GM21423 (cell line): ENCODE measurements at regions not wholly inside any gene's neighbourhood (a gene's known extent, or its start where the extent isn't known, plus 50 kb on each side); places are given as distances from the start of the nearest gene placed in this dataset.
"Not testable (repeated sequence)": the region's sequence is repeated elsewhere in the genome, so short reads cannot be mapped to it uniquely, and the experiment has no call there.

Experiments used
- ATAC-seq: cut with Tn5 transposase; IDR thresholded peaks from one replicate; pipeline ENCODE4 v1.9.1; 2021; ENCODE audit warnings: mild to moderate bottlenecking, moderate library complexity; ENCODE audit not compliant: unreplicated experiment

DNA sequence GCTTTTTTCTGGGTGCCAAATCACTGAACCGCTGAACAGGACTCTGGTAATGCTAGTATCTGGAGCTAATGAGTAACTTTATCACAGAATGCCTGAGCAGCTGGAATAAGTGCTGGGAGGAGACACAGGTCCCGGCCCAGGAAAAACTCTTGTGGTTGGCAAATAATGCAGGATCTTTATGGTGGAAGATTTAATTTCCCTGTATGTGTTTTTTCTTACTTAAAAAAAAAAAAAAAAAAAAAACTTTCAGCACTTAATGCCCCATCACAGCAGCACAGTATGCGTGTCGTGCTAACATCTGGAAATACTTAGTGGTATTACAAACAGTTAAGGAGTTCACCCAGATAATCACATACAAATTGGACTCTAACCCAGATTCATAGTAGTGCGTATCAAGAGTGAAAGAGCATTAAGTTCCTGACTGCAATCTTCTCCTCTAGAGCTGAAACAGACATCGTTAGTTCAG is 220.7 kb downstream of the TOMM20 start:
- ATAC-seq: no peak

DNA sequence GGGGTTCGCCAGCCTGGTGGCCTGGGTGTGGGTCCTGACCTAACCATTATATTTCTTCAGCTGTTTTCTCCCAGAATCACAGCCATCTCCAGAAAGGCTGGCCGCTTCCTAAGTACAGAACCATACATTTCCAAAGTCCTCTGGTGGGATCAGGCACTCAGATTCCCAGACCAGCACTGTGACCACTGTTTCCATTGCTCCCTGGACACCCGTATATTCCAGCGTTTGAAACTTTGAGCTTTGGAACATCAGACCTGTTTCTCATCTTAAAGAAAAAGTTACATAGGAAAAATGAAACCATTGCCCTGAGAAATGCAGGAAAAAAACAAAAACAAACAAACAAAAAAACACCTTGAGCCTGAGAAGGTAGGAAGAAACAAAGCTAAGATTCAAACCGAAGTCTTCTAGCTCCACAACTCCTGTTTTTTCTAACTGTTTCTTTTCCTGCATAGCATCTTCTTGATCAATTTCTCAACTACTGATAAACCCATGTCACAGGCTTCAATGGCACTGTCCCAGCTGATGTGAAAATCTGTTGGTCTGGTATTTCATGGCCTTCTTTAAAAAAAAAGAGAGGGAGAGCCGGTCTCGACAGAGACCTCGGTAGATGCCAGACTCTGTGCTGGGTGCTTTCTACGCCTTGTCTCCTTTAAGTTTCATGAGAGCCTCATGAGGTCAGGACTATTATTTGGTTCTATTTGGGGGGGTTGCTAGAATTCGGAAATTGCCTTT is 221.3 kb downstream of the TOMM20 start:
- ATAC-seq: no peak

DNA sequence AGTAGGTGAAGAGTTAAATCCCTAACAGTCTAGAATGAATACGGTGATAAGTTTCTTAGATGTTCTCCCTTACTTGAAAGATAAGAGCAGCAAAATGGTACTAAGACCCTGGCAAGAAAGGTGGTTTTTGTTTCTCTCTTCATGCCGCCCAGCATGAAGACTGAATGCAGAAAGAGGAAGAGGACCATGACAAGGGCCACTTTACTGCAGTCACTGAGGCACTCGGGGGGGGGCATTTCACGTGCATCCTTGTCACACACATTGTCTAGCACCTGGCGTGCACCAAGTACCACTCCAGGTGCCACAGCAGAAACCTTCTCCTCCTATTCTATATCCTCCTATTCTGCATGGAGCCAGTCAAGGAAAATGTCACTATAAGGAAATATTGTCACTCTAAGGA is 222.0 kb downstream of the TOMM20 start:
- no peak for ATAC-seq

DNA sequence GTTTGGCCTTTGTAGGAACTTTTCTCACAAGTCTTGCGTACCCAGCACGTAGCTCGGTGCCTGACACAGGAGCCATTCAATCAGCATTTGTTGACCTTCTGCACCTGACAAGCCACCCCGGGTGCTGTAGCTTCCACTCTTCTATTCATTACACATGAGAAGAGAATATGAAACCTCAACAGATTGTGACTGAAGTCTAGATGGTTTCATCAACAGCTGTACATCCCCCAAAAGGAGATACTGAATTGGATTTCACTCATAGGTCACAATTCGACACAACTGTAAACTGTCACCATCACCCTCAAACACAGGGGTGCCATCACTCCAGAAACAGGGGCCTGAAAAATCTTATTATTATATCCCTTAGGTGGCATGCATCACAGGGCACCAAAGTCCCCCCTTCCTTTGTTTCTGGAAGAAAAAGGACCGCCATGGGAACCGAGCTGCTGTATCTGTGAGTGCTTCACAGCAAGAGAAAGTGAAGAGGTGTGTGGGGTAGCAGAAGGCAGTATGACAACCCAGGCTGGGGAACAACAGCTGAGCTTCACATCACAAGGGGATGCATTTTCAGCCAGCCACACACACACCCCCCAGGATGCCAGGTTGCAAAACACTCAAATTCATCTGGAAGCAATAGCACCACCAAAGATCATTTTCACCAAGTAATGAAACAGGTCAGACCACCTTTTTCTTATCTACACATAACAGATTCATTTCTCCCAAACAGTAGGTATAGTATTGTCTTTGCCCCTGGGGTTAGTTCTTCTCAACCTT is 225.7 kb downstream of the TOMM20 start:
- no peak for ATAC-seq

DNA sequence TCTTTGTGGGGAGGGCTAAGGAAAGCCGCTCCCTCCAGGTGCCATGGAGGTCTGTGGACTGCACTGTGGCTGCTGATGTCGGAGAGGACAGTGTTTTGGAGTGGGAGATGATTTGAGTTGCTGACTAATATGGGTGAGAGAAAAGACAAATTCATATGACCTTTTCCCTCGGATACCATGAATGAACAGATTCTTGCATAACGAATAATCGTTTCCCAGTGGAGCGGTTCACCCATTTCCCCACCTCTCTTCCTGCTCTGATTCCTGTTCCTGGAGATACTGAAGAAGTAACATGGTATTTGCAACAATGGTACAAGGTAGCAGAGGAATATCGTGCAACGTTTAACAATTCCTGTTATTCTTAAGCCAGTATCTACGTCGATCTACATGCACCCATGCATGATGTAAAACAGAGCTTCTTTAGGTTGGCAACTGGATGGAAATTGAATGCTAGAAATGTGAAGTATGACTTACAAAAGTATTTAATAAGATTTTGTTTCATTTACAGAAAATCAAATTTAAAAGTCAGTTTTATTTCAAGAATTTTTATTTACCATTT is 227.1 kb downstream of the TOMM20 start:
- ATAC-seq: no peak

DNA sequence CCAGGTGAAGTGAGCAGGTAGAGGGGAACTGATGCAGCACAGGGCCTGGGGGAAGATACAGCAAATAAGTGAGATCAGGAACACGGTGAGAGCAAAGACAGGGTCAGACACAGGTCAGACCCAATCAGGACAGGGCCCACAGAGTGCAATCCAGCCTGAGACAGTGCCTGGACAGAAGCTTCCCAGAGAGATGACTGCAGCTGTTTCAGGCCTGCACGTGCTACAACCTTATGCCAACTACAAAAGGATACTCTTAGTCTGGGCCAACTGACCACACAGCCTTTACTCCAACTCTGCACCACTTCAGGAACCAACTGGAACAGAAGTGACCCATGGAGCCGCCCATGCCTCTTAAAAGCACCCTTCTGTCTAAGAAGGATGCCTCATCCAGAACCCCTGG is 228.0 kb downstream of the TOMM20 start:
- ATAC-seq: no peak

DNA sequence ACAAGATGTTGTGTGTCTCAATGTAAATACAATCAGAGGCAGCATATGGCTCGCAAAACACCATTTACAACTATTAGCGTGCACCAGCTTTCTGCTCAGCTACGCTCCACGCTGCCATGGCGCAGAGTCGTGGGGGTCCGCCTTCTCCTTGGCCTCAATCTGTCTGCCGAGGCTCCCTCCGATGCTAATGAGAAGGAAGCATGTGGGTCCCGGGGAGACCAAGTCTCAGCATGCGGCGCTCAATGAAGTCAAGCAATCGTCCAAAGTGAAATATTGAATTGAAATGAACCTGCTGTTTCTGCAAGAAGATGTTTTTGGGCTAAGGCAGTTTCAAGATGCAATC is 228.9 kb downstream of the TOMM20 start:
- no peak for ATAC-seq

DNA sequence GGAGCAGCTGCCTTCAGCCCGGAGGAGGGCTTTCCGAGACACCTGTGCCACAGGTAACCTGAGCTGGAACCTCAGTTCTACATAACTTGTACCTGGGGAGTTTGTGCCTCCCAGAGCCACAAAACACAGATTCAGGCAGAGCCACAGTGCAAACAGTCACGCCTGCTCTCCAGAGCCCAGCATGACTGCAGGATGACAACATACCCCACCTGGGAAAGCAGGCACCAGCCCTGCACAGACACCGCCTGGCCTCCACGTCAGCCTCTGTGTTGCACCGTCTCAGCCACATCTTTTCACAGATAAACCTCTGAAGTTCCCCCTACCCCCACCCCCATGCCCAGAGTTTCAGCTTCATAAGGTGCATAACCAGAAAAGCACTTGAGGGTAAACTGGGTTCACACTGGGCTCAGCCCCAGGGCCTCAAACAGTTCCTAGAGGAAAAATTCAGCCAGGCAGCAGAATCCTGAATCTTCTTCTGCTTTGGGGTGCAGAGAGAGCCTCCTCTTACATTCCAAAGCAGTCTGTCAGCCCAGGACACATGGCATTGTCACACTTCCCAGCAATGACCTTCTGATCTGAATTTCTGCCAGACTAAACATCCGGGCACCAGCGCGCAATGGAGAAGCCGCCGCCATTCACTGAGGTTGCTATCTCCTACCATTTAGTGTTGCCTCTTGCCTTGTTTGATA is 229.5 kb downstream of the TOMM20 start:
- ATAC-seq: no peak

DNA sequence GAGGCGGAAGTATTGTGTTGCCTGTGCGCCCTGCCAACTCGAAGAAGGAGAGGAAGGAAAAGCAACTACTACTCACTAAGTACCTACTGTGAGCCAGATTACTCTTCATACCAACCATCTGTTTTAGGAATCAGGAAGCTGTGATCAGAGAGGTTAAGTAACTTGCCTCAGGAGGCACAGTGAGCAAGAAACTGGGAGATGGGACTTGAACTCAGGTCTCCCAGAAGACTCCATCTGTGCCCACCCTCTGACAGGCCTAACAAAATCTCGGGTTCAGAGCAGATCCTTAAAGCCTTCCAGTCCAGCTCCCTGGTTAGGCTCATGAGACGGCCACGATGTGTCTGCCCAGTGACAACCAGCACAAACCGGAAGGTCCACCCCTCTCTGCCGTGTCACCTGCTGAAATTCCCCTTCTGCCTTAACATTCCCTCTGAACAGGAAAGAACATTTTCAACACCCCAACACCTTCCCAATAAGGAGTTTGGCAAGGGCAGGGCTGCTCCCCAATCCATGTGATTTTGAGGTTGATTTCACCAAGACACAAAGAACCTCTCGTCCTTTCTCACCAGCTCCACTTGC is 230.1 kb downstream of the TOMM20 start:
- ATAC-seq: no peak

DNA sequence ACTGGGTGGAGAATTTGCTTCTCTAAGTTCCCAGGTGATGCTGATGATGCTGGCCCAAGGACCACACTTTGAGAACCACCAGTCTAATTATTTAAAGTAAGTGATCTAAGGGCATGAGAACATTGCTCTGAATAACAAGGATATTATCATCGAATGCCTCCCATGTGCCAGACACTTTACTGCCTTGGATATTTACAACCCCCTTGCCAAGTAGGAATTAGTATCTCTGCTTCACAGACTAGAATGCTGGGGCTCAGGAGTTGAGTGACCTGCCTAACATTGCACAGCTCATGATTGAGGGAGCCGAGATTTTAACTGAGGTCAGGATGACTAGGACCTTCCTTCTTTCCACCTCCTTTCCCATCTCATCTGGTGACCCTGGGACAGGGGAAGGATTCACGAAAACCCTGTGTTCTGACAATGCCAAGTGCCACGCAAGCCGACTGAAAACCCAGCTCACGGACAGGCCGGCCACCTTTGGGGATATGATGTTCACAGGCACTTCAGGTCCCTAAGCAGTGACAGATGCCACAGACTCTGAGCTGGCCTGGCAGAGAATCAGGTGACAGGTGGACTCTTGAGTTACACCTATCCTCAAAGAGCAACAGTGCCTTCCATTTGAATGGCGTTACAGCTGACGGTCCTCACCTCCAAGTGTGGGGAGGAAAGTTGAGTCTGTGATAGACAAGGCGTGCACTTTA is 230.7 kb downstream of the TOMM20 start:
- ATAC-seq: no peak

DNA sequence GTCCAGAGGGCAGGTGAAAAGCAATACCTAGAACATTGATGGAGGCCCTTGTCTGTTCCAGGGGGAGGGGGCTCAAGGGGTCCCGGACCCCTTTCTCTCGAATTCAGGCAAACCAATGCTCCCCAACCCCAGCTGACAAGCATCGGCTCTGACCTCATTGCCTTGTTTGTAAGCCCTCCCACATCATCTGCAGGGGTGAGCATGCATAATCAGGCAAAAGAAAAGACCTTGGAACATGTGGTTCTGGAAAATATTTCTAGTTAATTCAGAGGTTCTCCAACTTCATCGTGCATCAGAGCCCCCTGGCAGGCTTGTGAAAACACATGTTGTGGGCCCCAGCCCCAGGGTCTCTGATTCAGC is 231.3 kb downstream of the TOMM20 start:
- ATAC-seq: no peak

DNA sequence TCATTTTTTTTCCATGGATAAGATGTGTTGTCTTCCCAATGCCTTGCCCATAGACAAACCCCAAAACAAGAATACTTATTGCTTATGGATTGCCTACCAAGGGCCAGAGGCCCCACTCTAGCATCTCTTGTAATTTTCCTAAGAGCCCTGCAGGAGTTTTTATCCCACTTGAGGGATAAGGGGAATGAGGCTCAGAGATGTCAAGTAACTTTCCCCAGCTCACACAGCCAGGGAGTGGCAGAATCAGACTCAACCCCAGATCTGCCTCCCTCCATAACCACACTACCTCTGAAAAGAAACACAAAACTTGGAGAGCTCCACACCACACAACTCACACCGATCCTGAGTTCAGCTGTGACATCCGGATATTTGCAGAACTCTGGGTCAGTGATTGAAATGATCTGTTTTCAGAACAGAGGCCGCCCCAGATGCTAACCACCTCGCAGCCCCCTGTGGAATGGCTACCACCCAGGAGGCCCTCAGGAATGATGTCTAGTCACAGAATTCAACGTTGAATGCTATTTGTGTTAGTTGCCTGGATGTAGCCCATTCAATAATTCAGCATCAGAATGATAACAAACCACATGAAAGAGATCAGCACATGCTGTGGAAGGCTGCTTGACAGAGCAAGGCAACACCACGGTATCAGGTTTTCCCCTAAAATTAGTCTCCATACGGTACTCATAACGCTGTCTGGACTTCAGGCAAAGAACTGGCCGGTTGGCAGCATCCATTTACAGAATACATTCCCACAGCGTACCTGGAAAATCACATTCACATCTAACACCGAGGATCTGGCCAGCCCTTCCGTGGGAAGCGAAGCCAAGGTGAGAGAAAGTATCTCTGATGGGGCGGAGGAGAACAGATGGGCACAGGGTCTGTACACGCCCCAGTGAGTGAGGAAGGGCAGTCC is 231.9 kb downstream of the TOMM20 start:
- ATAC-seq: no peak

DNA sequence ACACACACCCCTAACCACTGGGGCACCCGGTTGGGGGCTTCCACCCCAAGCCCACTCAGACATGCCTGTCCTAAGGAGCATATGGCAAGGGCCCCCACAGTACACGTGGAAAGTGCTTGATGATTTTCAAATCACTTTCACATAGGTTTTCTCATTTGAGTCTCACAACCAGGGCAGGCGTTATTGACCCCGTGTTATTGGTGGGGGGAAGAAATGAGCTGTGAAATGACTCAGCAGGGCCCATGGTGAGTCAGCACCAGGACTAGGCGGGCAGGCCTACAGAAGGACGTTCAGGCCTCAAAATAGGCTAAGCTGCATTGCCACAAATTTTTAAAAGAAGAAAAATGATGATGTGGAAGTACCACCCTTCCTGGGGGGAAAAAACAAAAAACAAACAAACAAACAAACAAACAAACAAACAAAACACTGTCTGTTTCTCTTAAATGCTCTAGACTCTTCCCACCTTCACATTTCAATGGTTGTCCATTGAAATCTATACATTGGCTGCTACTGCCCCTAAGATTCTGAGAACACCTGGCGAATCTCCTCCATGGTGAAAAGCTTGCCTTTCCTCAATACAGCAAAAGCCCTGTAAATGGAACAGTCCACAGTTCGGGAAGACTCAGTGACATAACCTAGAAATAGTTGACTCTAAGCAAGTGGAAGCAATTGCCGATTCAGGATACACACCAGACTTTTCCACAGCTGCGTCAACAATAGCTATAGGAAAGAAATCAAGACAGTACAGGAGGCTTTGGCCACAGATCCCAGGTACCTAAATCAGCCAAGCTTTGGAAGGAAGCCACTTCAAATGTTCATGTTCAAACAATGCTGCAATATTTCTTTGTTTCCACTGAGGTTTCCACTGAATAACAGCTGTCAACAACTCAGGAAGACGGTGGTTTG is 234.7 kb downstream of the TOMM20 start:
- no peak for ATAC-seq

DNA sequence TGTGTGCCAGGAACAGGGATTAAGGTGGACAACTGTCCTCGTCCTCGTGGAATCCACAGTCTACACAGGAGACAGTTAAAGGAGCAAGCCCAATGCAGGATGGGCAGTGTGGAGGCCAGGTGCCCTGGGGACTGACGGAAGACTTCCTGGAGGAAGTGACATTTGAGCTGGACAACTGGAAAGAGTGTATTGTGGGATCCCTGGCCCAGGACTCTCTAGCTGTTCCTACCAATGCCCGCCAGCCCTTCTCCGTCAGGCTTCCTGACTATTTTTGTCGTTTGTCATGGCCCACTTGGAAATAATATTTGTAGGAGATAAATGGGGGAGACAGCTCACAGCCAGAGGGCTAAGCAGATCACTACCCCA is 235.3 kb downstream of the TOMM20 start:
- no peak for ATAC-seq

DNA sequence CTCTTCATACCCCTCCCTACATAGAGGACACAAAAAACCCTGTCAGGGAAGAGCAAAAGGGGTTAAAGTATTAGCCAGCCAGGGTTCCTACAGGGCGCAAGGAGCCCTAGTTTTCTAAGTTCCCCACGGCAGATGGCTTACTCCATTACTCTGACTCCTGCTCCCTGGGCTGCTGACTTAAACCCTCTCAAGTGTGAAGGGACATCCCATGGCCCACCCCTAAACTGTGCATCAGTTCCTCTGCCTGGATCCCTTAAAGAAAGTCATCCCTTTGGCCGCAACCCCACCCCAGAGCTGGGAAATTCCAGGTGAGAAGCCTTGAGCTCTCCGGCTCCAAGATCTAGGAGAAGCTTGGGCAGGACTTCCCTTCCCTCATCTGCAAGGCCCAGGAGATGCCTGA is 236.0 kb downstream of the TOMM20 start:
- ATAC-seq: no peak

DNA sequence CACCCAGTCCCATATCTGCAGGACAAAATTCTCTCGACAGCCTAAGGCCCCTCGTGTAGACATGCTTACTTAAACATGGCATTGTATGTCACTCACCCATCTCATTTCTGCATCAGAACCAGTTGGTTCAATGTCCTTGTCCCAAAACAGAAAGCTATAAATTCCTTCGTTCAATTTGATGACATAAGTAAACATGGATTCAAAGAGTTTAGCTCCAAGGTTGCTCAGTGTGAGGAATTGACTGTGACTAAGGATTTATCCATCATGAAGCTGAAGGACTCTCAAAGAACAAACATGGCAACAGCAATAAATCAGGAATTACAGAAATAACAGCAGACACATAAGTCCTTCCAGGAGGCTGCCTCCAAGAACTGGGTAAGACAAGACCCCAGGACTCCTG is 237.2 kb downstream of the TOMM20 start:
- ATAC-seq: no peak

DNA sequence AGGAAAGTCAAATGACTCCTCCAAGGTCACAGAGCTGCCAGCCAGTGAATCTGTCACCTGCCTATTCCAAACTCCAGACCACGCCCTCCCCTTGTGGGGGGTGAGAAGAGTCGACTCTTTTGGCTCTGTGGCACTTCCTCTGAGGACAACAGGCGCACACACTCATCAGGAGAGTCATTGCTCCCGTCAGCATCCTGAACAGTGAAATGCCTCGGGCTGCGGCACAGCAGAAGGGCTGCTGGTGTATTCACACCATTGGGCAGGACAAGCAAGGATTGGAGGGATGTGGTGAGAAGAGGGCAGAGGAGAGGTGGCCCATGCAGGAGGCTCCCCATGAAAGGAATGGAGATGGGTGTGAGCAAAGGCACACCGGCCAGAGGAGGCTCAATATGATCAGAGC is 239.0 kb downstream of the TOMM20 start:
- ATAC-seq: no peak

DNA sequence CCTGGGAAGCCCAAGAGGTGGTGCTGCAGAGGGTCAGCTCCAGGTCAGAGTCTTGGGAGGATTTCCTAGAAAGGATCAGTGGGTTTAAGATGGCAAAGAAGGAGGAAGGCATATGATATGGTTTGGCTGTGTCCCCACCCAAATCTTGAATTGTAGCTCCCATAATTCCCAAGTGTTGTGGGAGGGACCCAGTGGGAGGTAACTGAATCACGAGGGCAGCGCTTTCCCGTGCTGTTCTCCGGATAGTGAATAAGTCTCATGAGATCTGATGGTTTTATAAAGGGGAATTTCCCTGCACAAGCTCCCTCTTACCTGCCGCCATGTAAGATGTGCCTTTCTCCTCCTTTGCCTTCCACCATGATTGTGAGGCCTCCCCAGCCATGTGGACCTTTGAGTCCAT is 240.4 kb downstream of the TOMM20 start:
- not testable (repeated sequence) for ATAC-seq
